Trophoblast cell (in vitro differentiated cells and primary cell): ENCODE measurements at regions not wholly inside any gene's neighbourhood (a gene's known extent, or its start where the extent isn't known, plus 50 kb on each side); places are given as distances from the start of the nearest gene placed in this dataset.

ENCODE experiments used
- DNase-seq, 2 donors: peaks; one replicate each; pipeline ENCODE4 v3.0.0-alpha.2; 2016
- H2AFZ ChIP-seq: 2 replicates; pipeline ENCODE4 v1.6.1; 2013; ENCODE audit warnings: low read length, moderate library complexity, mild to moderate bottlenecking; ENCODE audit not compliant: insufficient read depth, poor library complexity
- H2AK5ac ChIP-seq: 2 replicates; pipeline ENCODE4 v1.6.1; 2013; ENCODE audit warnings: mild to moderate bottlenecking, low read length
- H2BK120ac ChIP-seq: 2 replicates; pipeline ENCODE4 v1.6.1; 2013; ENCODE audit warnings: low read length, mild to moderate bottlenecking, moderate library complexity; ENCODE audit not compliant: insufficient read depth, poor library complexity
- H2BK12ac ChIP-seq: 2 replicates; pipeline ENCODE4 v1.6.1; 2013; ENCODE audit warnings: mild to moderate bottlenecking, low read length, moderate library complexity
- H2BK5ac ChIP-seq: 2 replicates; pipeline ENCODE4 v1.6.1; 2013; ENCODE audit warnings: low read length, low read depth, moderate library complexity, mild to moderate bottlenecking; ENCODE audit not compliant: poor library complexity
- H3K14ac ChIP-seq: 2 replicates; pipeline ENCODE4 v1.6.1; 2013; ENCODE audit warnings: mild to moderate bottlenecking, low read length
- H3K18ac ChIP-seq: 2 replicates; pipeline ENCODE4 v1.6.1; 2013; ENCODE audit warnings: mild to moderate bottlenecking, low read length
- H3K23ac ChIP-seq: 2 replicates; pipeline ENCODE4 v1.6.1; 2013; ENCODE audit warnings: low read length
- H3K27ac ChIP-seq: 2 replicates; pipeline ENCODE4 v1.5.1; 2013; ENCODE audit warnings: low read depth, mild to moderate bottlenecking, inconsistent platforms, low read length, moderate library complexity
- H3K27me3 ChIP-seq: 2 replicates; pipeline ENCODE4 v1.6.1; 2013; ENCODE audit warnings: inconsistent platforms, mild to moderate bottlenecking, low read length, moderate library complexity; ENCODE audit not compliant: insufficient read depth
- H3K36me3 ChIP-seq, 2 experiments: 1 replicate in 1 of 2; 2 replicates in 1 of 2; pipeline ENCODE4 v1.6.1; 2013; ENCODE audit warnings: low read length in 2 of 2, mild to moderate bottlenecking in 2 of 2, moderate library complexity in 1 of 2; ENCODE audit not compliant: insufficient read depth in 2 of 2, control insufficient read depth in 1 of 2
- H3K4ac ChIP-seq: 2 replicates; pipeline ENCODE4 v1.6.1; 2013; ENCODE audit warnings: low read depth, mild to moderate bottlenecking, low read length, moderate library complexity
- H3K4me1 ChIP-seq, 2 experiments: 1 replicate in 1 of 2; 2 replicates in 1 of 2; pipeline ENCODE4 v1.6.1; 2013; ENCODE audit warnings: low read length in 2 of 2, mild to moderate bottlenecking in 2 of 2, moderate library complexity in 1 of 2; ENCODE audit not compliant: insufficient read depth in 2 of 2, control insufficient read depth in 1 of 2
- H3K4me2 ChIP-seq: 2 replicates; pipeline ENCODE4 v1.6.1; 2013; ENCODE audit warnings: inconsistent platforms, mild to moderate bottlenecking, low read length, moderate library complexity
- H3K4me3 ChIP-seq: 2 replicates; pipeline ENCODE4 v1.5.1; 2013; ENCODE audit warnings: mild to moderate bottlenecking, low read depth, low read length, inconsistent platforms
- H3K79me1 ChIP-seq: one replicate; pipeline ENCODE4 v1.6.1; 2013; ENCODE audit warnings: low read length
- H3K79me2 ChIP-seq: 2 replicates; pipeline ENCODE4 v1.6.1; 2013; ENCODE audit warnings: low read length, mild to moderate bottlenecking; ENCODE audit not compliant: control insufficient read depth, insufficient read depth, poor library complexity
- H3K9ac ChIP-seq: 2 replicates; pipeline ENCODE4 v1.6.1; 2013; ENCODE audit warnings: mild to moderate bottlenecking, low read length
- H3K9me3 ChIP-seq: 2 replicates; pipeline ENCODE4 v1.6.1; 2013; ENCODE audit warnings: low read depth, mild to moderate bottlenecking, control low read depth, inconsistent platforms, low read length; ENCODE audit not compliant: insufficient read depth
- H4K12ac ChIP-seq: 2 replicates; pipeline ENCODE4 v1.6.1; 2013; ENCODE audit warnings: low read depth, mild to moderate bottlenecking, low read length, moderate library complexity
- H4K8ac ChIP-seq: 2 replicates; pipeline ENCODE4 v1.6.1; 2013; ENCODE audit warnings: low read depth, mild to moderate bottlenecking, low read length, moderate library complexity
- H4K91ac ChIP-seq: one replicate; pipeline ENCODE4 v1.6.1; 2013; ENCODE audit warnings: low read depth, mild to moderate bottlenecking, low read length, moderate library complexity
- WGBS: extraction: QIAGEN DNeasy Blood & Tissue Kit; methylation state at CpG from one replicate; pipeline ENCODE4 v1.1.7; 2013; ENCODE audit warnings: missing lambda C conversion rate; ENCODE audit not compliant: insufficient read length, insufficient coverage; ENCODE audit errors: extremely low coverage; 5-methylcytosine and 5-hydroxymethylcytosine counted together

DNA sequence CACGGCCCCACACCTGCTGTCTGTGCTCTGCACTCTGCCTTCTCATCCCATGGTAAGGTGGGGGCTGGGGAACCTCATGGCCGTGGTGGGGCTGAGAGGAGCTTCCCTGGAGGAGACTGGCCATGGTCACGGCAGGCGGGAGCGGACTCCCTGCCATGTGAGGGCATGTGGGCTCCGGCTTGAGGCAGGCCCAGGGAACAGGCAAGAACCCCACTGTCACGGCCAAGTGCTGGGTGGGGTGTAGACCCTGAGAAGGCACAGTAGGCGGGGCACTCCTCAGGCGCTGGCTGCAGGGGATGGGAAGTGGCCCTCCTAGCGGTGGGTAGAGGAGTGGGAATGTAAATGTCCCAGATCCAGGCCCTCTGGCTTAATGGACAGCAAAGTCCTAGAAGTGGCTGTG lies 1262.7 kb downstream of the BRD1 start:
- no peaks in the 10 kb centered on the region for H3K79me2 ChIP-seq
- H3K36me3 ChIP-seq, result no peaks in the 10 kb centered on the region
- no peak overlapping the region for H2BK5ac ChIP-seq
- H2BK12ac ChIP-seq, result no peak overlapping the region
- H2AFZ ChIP-seq, result no peak overlapping the region
- no peak overlapping the region for H3K23ac ChIP-seq
- H2BK120ac ChIP-seq, result no peak overlapping the region
- H3K9me3 ChIP-seq, result peaks cover 16% of the 10 kb centered on the region
- H3K9ac ChIP-seq, result no peak overlapping the region
- H3K14ac ChIP-seq, result no peak overlapping the region
- H3K79me1 ChIP-seq, result no peaks in the 10 kb centered on the region
- H4K8ac ChIP-seq, result no peak overlapping the region
- H3K18ac ChIP-seq, result no peak overlapping the region
- H3K4ac ChIP-seq, result no peak overlapping the region
- no peak overlapping the region for H3K27ac ChIP-seq
- H3K27me3 ChIP-seq, result no peaks in the 10 kb centered on the region
- no peak overlapping the region for H2AK5ac ChIP-seq
- no peak overlapping the region for H3K4me2 ChIP-seq
- no peaks in the 10 kb centered on the region for H3K4me1 ChIP-seq
- no peak overlapping the region for H4K12ac ChIP-seq
- H3K4me3 ChIP-seq, result no peak overlapping the region
- DNase-seq, result no peak
- no CpG with 5 or more reads among the region's 10 CpGs for WGBS
- H4K91ac ChIP-seq, result no peak overlapping the region

DNA sequence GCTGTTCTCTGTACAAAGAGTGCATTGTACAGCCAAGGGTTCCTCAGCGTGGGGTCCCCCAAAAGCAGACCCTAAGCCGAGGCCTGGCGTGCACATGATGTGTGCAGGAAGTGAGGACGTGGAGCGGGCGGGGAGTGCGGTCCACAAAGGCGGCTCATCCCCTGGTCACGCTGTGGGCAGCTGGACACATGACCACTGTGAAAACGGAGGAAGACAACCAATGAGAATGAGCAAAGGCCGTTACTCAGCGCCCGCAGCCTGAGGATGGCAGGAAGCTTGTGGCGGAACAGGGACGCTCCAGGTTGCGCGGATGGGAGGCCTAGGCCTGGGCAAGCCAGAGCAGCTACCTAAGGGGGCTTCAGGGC lies 1263.7 kb downstream of the BRD1 start:
- H4K12ac ChIP-seq, result no peak overlapping the region
- no CpG with 5 or more reads among the region's 17 CpGs for WGBS

DNA sequence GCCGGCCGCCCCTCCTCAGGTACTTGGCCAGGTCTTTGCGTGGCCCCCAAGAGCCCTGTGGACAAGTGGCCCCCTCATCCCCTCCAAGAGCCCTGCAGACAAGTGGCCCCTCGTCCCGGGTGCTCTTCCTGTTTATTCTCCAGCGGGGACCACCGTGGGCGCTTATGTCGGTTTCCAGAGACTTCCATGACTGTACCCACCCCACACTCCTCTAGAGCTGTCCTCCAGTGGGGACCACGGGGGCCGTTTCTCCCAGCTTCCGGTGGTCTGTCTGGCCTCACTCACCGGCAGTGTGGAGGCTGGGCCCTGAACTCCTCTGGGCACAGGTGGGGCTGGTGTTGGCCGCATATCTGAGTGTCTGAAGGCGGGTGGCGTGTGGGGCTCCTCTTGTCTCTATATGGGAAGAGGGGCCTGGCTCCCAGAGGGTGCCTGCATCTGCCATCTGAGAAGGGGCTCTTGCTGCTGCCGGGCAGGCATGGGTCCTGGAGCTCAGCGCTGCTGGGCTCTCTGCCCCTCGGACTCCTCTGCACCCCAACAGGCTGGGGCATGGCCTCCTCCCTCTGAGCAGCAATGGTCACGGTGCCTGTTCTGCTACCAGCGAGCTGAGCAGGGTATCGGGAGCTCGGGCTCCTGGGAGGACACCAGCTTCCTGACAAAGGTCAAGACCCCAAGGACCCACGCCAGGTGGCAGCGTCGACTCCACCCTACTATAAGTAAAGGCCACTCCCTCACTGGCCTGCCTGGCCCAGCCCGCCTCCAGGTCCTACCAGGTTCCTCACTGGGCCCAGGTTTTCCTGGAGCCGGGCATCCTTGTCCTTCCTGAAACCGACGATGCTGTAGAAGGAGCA lies 1264.3 kb downstream of the BRD1 start:
- no peaks in the 10 kb centered on the region for H3K36me3 ChIP-seq
- no CpG with 5 or more reads among the region's 30 CpGs for WGBS
- no peak overlapping the region for H4K12ac ChIP-seq
- no peak overlapping the region for H2AFZ ChIP-seq
- H3K14ac ChIP-seq, result no peak overlapping the region
- no peaks in the 10 kb centered on the region for H3K79me2 ChIP-seq
- no peak overlapping the region for H2BK12ac ChIP-seq
- no peak overlapping the region for H3K18ac ChIP-seq
- H3K79me1 ChIP-seq, result no peaks in the 10 kb centered on the region
- no peak overlapping the region for H3K27ac ChIP-seq
- H3K4me2 ChIP-seq, result no peak overlapping the region
- H2BK5ac ChIP-seq, result no peak overlapping the region
- H3K4me3 ChIP-seq, result no peak overlapping the region
- no peak overlapping the region for H4K91ac ChIP-seq
- no peak overlapping the region for H2BK120ac ChIP-seq
- H3K27me3 ChIP-seq, result no peaks in the 10 kb centered on the region
- H3K9ac ChIP-seq, result no peak overlapping the region
- no peak overlapping the region for H4K8ac ChIP-seq
- H3K4ac ChIP-seq, result no peak overlapping the region
- no peak overlapping the region for H2AK5ac ChIP-seq
- DNase-seq, result no peak
- peaks cover 4% of the 10 kb centered on the region for H3K9me3 ChIP-seq
- H3K23ac ChIP-seq, result no peak overlapping the region
- no peaks in the 10 kb centered on the region for H3K4me1 ChIP-seq

More for the DNA sequence above, 1263.7 kb downstream of the BRD1 start:
- Histone ChIP-seq H2BK12ac (no peak overlapping the region), H3K4ac (no peak overlapping the region), H3K27ac (no peak overlapping the region), H4K8ac (no peak overlapping the region), H2AFZ (no peak overlapping the region), H3K9me3 (peaks cover 8% of the 10 kb centered on the region), H3K9ac (no peak overlapping the region), H3K4me3 (no peak overlapping the region), H3K79me2 (no peaks in the 10 kb centered on the region), H2BK5ac (no peak overlapping the region), H2AK5ac (no peak overlapping the region), H3K18ac (no peak overlapping the region), H3K27me3 (no peaks in the 10 kb centered on the region), H3K79me1 (no peaks in the 10 kb centered on the region), H3K23ac (no peak overlapping the region), H3K4me1 (no peaks in the 10 kb centered on the region), H3K4me2 (no peak overlapping the region), H3K36me3 (no peaks in the 10 kb centered on the region), H2BK120ac (no peak overlapping the region), H3K14ac (no peak overlapping the region), H4K91ac (no peak overlapping the region)
- DNase-seq, result no peak

DNA sequence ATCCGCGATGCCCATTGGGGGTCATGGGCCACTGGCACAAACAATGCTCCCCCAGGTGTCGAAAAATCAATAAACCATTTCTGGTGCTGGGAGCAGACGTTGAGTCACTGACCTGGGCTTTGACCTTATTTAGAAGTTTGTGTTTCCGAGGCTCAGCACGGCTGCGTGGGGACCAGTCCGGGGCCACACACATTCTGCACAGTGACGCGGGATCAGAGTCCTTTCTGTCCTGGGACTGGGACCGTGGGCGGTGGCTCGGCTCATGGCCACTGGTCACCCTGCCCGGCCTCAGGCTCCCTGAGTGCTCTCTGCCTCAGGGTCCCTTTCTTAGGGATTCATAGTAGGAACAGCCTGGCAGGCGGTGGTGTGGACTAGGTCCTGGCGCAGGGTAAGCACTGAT lies 1266.0 kb downstream of the BRD1 start:
- Histone ChIP-seq H3K18ac (no peak overlapping the region), H4K12ac (no peak overlapping the region), H2AK5ac (no peak overlapping the region), H3K79me2 (no peaks in the 10 kb centered on the region), H3K4ac (no peak overlapping the region), H3K4me1 (no peaks in the 10 kb centered on the region), H2BK5ac (no peak overlapping the region), H3K9ac (no peak overlapping the region), H2BK120ac (no peak overlapping the region), H3K27me3 (no peaks in the 10 kb centered on the region), H3K27ac (no peak overlapping the region), H3K4me2 (no peak overlapping the region), H4K91ac (no peak overlapping the region), H3K4me3 (no peak overlapping the region), H2AFZ (no peak overlapping the region), H4K8ac (no peak overlapping the region), H3K36me3 (no peaks in the 10 kb centered on the region), H3K79me1 (no peaks in the 10 kb centered on the region), H3K14ac (no peak overlapping the region), H3K23ac (no peak overlapping the region), H2BK12ac (no peak overlapping the region), H3K9me3 (peaks cover 2% of the 10 kb centered on the region)
- no peak for DNase-seq
- no CpG with 5 or more reads among the region's 16 CpGs for WGBS
